GM21367 (cell line): ENCODE measurements at regions not wholly inside any gene's neighbourhood (a gene's known extent, or its start where the extent isn't known, plus 50 kb on each side); places are given as distances from the start of the nearest gene placed in this dataset.
"Not testable (repeated sequence)": the region's sequence is repeated elsewhere in the genome, so short reads cannot be mapped to it uniquely, and the experiment has no call there.

ENCODE experiments used
- ATAC-seq: cut with Tn5 transposase; IDR thresholded peaks from one replicate; pipeline ENCODE4 v1.9.1; 2021; ENCODE audit not compliant: unreplicated experiment

- ATAC-seq = no peak
Measured at GRCh38 chr3:191959876-191960413, 499.0 kb downstream of the PYDC2 start.

- ATAC-seq = no peak
Measured at GRCh38 chr3:191961022-191961421, 500.1 kb downstream of the PYDC2 start.

GRCh38 chr3:191961529-191961928 is 500.6 kb downstream of the PYDC2 start:
- ATAC-seq = no peak

- ATAC-seq = no peak
Measured at GRCh38 chr3:191962324-191962723, 501.4 kb downstream of the PYDC2 start.

GRCh38 chr3:191963182-191963581 is 502.2 kb downstream of the PYDC2 start:
- no peak for ATAC-seq

GRCh38 chr3:191966556-191966955 is 505.6 kb downstream of the PYDC2 start:
- ATAC-seq = no peak

GRCh38 chr3:191968299-191968698 is 507.3 kb downstream of the PYDC2 start:
- ATAC-seq = no peak

- ATAC-seq = peak; percentile 77
Measured at GRCh38 chr3:191972714-191973398, 511.9 kb downstream of the PYDC2 start.

GRCh38 chr3:191973820-191974219 is 512.9 kb downstream of the PYDC2 start:
- ATAC-seq = no peak

- no peak for ATAC-seq
Measured at GRCh38 chr3:191975936-191976335, 515.0 kb downstream of the PYDC2 start.

- ATAC-seq = no peak
Measured at GRCh38 chr3:191980443-191980842, 519.5 kb downstream of the PYDC2 start.

- ATAC-seq = no peak
Measured at GRCh38 chr3:191982481-191982880, 521.5 kb downstream of the PYDC2 start.

- no peak for ATAC-seq
Measured at GRCh38 chr3:191985691-191986090, 524.7 kb downstream of the PYDC2 start.

- no peak for ATAC-seq
Measured at GRCh38 chr3:191987831-191988350, 526.9 kb downstream of the PYDC2 start.

GRCh38 chr3:191993952-191994351 is 533.0 kb downstream of the PYDC2 start:
- ATAC-seq = not testable (repeated sequence)

- ATAC-seq = no peak
Measured at GRCh38 chr3:191997093-191997492, 536.1 kb downstream of the PYDC2 start.

GRCh38 chr3:191997579-191998268 is 536.8 kb downstream of the PYDC2 start:
- no peak for ATAC-seq

GRCh38 chr3:192001218-192001617 is 540.3 kb downstream of the PYDC2 start:
- ATAC-seq = no peak

- no peak for ATAC-seq
Measured at GRCh38 chr3:192005989-192006388, 545.0 kb downstream of the PYDC2 start.

- no peak for ATAC-seq
Measured at GRCh38 chr3:192009903-192010302, 548.9 kb downstream of the PYDC2 start.

- no peak for ATAC-seq
Measured at GRCh38 chr3:192010490-192010889, 549.5 kb downstream of the PYDC2 start.

GRCh38 chr3:192011137-192011536 is 550.2 kb downstream of the PYDC2 start:
- ATAC-seq = no peak
